Hematopoietic multipotent progenitor cell treated with erythropoietin and hydrocortisone succinate and interleukin-3 and kit ligand, for 4 days (in vitro differentiated cells): ENCODE measurements at regions not wholly inside any gene's neighbourhood (a gene's known extent, or its start where the extent isn't known, plus 50 kb on each side); places are given as distances from the start of the nearest gene placed in this dataset.
A peak's percentile ranks its signal among the peaks of the same experiment; 100 is the strongest.

Source experiments
- DNase-seq: peaks from one replicate; pipeline ENCODE4 v3.0.0-alpha.2; 2015

DNA sequence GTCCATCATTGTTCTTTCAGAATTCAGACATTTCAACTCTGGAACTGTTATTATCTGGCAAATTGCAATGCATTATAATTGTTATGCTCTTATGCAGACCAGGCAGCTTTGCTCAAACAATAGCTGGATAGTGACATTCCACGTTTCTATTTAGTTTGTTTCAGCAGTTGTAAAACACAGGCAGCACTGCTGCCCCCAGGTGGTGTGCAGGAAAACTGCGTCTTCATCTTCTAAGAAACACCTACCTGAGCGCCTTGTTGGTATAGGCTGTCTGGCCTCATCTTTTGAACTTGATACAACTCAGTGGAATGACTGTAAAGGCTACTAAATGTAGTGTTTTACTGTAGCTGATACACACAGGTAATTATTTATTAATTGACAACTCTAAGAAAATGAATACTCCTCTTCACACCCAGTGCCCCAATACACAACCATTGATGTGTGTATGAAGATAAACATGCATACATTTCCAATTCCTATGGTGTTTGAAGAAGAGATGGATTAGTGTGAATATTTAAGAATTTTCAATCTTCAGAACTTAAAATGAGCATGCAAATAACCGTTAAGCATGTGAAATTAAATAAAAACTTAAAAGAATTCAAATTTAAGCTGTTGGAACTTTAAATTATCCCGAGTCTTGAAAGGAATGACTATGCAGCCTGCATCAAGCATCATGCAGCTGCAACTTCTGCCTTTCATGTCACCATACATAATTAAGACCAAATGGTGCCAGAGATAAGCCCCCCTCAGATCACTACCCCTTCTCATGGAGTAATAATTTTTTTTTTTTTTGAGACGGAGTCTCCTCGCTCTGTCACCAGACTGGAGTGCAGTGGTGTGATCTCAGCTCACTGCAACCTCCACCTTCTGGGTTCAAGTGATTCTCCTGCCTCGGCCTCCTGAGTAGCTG, 85.6 kb downstream of the CD8B2 start:
- DNase-seq = peak; percentile 40

DNA sequence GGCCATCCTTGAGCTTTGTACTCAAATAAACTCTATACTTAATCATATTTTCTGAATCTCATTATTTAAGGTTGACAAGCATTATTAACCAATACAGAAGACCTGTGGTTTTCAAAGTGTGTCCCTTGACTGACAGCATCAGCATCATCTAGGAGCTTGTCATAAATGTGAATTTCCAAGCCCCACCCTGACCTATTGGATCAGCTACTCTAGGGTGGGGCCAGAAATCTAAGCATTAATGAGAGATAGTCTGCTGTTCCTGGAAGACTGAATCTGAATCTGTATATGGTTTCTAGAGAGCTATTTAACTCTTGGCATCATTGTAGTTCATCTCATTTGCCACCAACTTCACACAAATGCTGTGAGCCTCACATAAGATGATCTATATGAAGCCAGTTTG, 86.6 kb downstream of the CD8B2 start:
- DNase-seq = no peak

DNA sequence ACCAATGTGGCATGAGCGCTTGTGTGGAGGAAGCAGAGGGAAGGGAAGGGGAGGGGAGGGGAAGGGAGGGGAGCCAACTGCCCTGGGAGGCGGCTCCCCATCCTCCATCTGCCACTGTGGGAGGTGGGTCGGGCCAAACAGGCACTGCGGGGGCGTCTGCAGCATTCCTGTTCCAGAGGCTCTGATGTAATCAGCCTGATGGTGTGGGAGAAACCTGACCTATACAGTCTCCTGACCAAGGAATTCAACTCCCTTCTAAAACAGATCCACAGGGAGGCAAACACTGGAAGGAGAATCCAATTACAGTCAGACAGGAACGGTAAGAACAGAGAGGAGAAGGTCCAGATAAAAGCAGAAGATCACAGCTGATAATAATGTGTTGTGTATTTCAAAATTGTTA, 88.8 kb downstream of the CD8B2 start:
- DNase-seq = no peak

DNA sequence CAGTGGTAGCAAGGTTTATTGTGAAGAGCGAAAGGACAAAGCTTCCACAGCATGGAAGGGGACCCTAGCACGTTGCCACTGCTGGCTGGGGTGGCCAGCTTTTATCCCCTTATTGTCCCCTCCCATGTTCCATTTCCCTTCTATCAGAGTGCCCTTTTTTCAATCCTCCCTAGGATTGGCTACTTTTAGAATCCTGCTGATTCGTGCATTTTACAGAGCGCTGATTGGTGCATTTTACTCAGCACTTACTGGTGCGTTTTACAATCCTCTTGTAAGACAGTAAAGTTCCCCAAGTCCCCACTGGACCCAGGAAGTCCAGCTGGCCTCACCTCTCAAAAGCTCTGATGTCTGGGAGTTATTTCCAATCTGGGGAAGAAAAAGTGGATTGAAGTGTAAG, 90.1 kb downstream of the CD8B2 start:
- no peak for DNase-seq

DNA sequence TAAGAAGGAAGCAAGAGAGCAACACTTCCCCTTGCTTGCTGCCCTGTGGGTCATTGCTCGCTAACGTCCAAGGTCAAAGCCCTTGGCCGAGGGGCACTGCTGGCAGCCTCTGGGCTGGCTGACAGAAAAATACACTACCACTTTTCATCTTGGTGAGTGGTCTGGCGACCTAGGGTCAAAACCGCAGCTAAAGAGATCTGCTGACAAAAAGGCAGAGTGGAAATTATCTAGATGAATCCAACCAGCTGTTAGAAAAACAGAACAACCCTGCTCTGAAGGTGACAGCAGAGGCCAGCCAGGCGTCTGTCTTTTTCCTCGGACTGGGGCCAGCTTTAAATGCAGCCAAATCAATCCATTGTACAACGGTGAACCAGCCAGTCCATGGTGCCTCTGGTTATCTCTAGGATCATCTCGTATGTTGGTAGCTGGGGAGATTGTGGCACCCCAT, 92.6 kb downstream of the CD8B2 start:
- DNase-seq = no peak

DNA sequence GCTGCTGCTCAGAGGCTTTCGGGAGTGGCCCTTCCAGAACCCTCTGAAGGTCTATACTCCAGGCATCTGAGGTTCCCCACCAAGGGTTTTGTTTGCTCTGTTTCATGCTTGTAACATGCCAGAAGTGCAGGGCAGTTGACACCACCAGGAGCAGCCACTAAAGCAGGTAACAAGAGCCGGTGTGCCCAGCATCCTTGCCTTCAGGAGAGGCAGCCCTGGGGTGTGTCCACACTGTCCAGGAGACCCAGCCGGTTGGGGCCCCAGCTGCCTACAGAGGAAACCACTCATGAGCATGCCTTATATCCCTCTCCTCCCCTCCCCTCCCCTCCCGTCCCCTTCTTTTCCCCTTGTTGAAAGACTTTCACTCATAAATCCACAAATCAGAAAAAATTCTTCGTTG, 93.1 kb downstream of the CD8B2 start:
- DNase-seq = no peak

DNA sequence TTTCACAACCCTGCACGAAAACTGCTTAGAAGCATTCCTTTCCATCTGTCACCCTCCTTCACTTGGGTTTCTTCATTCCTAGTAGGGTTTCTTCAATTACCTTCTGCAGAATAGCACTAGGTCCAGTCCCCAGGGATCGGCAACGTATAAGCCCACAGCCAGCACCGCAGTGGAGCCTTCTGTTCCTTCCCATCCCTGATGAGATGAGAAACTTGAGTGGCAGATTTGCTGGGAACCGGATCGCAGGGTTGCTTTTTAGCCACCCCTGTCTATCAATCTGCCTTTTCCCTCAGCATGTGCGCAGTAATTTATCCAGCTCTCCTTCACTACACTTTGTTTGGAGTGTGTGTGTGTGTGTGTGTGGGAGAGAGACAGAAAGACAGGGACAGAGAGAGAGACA, 94.2 kb downstream of the CD8B2 start:
- no peak for DNase-seq

DNA sequence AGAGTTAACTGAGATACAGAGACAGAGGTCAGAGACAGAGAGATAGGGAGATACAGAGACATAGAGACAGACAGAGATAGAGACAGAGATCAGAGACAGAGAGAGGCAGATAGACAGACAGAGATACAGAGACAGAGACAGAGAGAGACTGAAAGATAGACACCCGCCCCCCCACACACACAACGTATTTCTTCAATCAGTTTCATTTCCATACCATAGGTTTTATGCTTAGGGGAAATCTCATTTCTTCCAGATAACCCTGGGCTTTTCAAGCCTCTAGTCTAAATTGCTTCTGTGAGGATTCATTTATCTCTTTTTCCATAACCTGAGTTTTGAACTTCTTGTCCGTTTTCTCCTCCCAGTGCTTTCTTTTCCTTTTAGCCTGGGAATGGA, 94.6 kb downstream of the CD8B2 start:
- no peak for DNase-seq

DNA sequence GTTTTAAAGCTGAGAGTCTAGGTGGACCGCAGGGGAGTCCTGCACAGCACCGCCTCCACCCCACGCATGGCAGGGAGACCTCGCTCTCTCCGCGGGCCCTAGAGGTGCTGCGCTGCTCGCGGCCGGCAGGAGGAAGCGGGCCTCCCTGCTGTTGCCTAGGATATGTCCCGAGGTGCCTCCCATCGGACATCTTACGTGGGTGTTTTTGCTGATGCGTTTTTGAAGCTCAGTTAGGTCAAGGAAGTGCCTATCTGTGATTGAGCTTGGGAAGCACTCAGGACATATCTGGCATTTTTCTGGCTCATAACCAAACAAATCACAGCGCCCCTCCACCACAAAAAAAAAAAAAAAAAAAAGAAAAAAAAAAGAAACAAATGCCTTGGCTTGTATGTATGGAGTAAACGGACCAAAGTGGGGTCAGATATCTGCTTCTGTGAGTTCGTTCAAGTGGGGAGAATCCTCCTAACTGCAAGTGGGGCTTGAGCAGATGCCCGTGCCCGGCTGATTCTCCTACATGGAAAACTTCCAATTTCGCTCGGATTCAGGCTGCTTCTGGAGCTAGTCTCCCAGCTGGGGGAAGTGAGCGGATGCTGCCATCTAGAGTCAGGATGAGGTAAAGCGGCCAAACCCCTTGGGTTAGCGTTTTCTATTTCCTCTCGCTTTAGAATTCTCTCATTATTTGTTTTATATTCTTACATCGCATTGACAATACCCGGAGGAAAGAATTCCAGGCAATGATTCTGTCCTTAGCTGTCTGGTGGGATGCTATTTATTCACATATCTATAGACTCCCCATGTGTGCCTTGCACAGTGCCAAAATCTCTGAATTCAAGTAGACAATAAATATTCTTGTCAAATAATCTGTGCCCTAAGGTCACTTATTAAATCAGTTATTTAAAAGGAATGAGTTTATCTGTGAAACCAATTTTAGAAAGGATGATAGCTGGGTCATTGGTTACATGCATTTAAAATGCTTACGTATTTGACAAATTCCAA, 95.3 kb downstream of the CD8B2 start:
- peak; percentile 79 for DNase-seq

DNA sequence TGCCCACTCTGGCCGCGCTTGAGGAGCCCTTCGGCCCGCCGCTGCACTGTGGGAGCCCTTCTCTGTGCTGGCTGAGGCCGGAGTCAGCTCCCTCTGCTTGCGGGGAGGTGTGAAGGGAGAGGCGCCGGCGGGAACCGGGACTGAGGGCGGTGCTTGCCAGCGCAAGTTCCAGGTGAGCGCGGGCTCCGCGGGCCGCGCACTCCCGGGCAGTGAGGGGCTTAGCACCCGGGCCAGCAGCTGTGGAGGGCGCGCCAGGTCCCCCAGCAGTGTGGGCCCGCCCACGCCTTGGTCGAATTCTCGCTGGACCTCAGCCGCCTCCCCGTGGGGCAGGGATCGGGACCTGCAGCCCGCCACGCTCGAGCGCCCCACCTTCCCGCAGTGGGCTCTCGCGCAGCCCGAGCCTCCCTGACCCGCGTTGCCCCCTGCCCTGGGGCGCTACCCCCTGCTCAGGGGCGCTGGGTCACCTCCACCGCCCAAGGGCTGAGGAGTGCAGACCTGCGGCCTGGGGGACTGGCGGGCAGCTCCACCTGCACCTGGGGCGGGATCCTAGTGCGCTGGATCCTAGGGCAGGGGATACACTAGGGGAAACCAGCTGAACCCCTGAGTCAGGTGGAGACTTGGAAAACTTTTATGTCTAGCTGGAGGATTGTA, 97.3 kb downstream of the CD8B2 start:
- DNase-seq = no peak

DNA sequence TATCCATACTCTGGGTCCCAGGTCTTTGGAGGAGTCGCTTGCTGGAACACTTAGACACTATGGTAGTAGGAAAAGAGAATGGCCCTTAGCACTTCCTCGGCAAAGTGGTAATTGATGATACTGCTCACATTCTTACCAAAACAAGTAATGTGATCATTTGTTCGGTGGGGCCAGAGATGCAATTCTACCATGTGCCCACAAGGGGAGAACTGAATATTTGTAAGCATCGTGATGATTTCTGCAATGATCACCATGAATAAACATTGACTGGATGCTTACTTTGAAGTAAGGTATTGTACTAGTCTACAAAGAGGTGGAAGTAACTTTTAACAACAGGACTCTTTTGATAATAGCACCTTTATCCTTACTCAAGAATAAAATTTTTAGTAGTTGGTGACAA, 109.7 kb downstream of the CD8B2 start:
- peak; percentile 25 for DNase-seq

DNA sequence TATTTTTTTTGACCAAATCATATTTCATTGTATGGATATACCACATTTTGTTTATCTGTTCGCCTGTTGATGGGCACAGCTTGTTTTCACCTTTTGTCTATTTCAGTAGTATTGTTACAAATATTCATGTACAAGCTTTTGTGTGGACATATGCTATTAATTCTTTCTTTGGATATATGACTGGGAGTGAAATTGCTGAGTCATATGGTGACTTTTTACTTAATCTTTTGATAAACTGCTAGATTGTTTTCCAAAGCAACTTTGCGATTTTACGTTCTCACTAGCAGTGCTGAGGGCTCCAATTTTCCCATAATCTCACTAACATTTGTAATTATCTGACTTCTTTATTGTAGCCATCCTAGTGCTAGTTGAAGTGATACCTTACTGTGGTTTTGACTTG, 112.4 kb downstream of the CD8B2 start:
- no peak for DNase-seq

DNA sequence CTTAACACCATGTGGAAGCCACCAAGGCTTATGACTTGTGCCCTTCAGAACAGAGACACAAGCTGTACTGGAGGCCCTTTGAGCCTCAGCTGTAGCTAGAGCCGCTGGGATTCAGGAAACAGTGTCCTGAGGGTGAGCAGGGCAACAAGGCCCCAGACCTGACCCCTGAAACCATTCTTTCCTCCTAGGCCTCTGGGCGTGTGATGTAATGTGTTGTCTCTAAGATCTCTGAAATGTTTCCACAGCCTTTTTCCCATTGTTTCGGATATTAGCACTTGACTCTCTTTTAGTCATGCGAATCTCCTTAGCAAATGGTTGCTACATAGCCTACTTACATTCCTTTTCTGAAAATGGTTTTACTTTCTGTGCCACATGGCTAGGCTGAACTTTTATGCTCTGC, 114.9 kb downstream of the CD8B2 start:
- DNase-seq = no peak

DNA sequence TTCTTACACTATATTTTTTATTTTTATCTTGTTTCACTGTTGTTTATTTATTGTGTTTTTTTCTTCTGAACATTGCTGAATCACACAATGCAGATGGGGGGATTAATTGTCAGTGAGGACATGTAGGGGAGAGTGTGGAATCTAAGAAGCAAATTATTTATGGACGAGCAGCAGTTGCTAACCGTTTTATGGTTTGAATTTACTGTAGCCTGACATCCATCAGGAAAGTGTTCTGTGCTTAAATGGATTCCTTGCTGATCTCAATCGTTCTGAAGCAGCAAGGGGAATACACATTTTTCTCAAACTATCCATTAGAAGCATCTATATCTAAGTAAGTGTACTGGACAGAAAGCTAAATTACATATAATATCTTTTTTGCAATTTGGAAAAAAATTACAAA, 119.5 kb downstream of the CD8B2 start:
- DNase-seq = no peak

DNA sequence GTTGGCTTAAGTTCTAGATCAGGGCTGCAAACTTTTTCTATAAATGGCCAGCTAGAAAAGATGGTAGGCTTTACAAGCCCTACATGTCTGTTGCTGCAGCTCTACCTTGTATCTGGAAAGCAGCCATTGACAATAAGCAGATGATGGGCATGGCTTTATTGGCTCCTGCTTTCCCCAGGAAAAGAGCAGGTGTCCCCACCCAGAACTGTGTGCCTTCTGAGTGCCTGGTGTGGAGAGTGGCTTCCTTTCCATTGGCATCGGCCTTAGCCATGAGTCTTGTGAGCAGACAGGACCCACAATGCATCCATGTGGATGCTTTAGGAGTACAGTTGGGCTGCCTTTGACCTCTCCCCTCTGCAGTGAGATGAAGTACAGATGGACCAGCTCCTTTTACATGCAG, 120.2 kb downstream of the CD8B2 start:
- DNase-seq = no peak

DNA sequence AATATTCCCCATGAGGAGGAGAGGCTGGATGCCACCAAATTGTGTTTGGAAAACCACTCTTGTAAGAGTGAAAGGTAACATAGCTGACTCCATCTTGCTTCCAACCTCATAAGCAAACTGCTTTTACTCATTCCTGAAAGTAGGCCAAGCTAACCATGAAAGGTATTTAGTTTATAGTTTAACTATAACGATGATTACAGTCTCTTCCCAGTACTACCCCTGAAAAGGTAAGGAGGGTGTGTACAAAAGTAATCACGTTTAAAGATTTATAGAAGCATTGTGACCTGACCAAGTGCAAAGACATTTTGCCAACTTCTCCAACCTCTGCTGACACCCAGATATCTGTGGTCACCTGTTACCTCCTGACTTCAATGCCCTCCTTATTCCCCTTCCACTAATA, 122.6 kb downstream of the CD8B2 start:
- no peak for DNase-seq

DNA sequence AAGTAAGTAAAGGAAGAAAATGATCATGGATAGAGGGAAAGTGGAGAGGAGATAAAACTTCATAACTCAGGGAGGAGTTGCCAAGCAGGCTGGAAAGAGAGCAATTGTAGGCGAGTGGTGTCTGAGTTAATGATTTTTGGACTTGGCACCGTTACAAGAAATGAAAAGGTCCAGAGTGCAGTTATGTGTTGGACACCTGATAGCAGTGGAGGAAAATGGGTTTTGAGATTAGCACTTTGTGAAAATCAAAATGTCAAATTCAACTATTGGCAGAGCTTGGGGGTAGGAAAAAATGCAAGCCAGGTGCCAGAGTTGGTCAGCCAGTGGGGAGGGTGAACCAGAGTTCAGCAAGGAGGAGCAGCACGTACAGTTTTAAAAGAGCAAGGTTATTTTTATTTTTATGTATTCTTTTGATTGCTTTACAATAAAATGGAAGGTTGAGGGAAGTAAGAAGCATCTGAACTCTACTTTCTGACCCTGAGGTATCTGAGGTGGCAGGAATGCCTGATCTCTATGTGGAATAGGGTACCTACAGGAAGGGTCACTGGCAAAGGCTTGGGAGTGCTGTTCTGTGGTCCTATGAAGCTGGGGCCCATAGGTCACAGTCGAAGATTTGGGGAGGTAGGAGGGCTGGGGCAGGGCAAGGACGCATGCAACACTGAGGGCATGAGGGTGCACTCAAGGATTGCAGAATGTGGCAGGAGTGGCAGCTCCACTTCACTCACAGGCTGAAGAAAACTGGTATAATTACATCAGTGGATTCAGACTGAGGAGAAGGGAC, 127.5 kb downstream of the CD8B2 start:
- DNase-seq = no peak

DNA sequence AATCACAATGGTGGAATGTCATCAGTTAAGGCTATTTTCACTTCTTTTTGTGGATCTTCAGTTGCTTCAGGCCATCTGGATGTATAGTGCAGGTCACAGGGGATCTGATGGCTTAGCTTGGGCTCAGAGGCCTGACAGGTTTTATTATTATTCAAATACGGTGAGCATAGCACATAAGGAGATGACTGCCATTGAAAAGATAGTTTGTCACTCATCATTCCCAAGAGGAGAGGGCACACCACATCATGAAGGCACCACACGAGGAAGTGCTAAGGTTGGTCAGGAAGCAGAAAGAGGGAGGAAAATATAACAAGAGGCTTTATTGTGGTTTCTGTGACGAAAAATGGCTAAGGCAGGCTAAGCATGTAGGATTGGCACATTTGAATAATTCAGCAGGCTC, 131.4 kb downstream of the CD8B2 start:
- no peak for DNase-seq

DNA sequence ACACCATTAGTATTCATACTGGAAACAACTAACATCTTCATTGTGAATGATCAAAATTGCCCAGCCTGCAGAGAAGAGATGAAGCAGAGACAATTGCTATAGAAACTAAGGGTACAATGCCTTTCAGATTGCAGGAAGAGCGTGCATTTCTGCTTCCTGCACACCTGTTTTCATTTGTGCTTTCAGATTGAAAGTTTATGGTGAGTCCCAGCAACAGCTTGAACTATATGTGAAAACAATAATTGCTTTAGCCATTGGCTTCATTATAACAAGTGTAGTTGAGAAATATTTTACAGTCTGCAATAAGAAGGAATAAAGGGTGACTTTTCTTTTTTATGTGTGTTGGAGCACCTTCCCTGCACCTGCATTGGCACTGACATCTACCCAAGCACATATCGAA, 136.3 kb downstream of the CD8B2 start:
- no peak for DNase-seq

DNA sequence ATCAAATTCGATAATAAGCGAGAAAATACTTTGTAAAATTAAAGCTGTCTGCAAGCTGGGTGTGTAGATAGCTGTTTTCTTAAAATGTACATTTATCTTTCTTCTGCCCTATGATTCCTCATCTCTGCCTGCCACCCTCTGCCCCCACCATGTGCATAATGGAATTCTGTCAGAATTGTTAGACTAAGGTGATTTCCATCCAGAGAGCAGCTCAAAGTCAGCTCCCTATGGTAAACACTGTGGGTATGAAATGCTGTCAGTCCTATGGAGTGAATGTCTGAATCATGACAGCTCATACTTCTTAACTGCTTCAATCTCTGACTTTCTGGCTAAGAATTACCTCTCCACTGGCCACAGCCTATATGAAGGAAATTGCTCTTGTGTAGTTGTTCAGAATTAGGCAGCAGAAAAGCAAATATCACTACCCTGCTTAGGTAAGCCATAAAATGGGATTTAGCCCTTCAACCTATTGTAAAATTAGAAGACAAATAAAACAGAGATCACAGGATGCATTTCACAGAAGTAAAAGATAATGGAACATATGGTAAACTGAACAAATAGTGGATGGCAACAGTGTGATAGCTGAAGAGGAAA, 137.7 kb downstream of the CD8B2 start:
- no peak for DNase-seq

DNA sequence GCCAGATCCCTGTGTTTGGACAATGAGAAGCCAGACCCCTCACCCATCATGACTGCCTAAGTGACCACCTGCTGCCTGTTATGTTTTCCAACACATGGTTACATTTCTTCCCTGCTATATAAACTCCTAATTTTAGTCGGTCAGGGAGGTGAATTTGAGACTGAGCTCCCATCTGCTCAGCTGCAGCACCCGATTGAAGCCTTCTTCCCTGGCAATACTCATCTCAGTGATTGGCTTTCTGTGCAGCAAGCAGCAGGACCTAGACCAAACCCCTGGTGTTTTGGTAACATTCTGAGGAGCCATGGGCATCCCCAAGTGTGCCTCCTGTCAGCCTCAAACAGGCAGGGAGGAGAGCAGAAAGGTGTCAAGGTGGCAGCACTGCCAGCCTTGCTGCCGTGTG, 141.2 kb downstream of the CD8B2 start:
- DNase-seq = no peak

DNA sequence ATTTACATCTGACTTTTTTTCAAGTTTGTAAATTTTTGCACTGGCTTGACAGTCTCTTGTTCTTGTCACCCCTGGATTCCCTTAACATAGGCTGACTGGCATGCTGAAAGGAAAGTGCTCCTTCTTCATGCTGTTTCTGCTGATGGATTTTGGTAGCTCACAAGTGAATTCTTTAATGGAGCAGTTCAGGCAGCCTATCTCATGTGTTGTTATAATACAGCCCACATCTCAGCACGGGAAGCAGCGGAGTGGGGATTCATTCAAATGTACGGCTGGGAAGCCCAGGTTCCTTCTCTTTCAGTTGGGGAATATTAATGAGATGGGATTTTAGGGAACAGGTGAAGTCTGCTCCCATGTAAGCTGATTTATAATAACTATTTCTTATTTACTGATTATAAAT, 142.8 kb downstream of the CD8B2 start:
- no peak for DNase-seq
